Spleen (tissue), 7 donors: ENCODE measurements at regions not wholly inside any gene's neighbourhood (a gene's known extent, or its start where the extent isn't known, plus 50 kb on each side); places are given as distances from the start of the nearest gene placed in this dataset.

Experiments used
- POLR2A ChIP-seq, 3 donors: fragments of 450-650 bp; IDR thresholded peaks; one replicate each; pipeline ENCODE4 v1.5.1; 2017; ENCODE audit warnings: antibody characterized with exemption in 3 of 3, mild to moderate bottlenecking in 1 of 3
- TF ChIP-seq, protein P1 (sequence below), 11 experiments: fragments of 200-600 bp in 7 of 11; fragments of 450-650 bp in 4 of 11; sonication (generic) in 4 of 11; IDR thresholded peaks in 8 of 11; conservative IDR thresholded peaks in 3 of 11; 1 replicate in 7 of 11; 2 replicates in 4 of 11; pipeline versions ENCODE4 v1.4.0 to v1.8.0; 2016 to 2021; ENCODE audit warnings: antibody characterized with exemption in 11 of 11, inconsistent platforms in 4 of 11, mild to moderate bottlenecking in 1 of 11
- donor health status: DM: no; HTN: no; CAD: no; lungs with moderate emphysema.
- donor health status: DM: no; HTN: no; CAD: no.
- donor health status: DM: no; HTN: no; CAD: no.

- TF ChIP-seq, protein P1, sequence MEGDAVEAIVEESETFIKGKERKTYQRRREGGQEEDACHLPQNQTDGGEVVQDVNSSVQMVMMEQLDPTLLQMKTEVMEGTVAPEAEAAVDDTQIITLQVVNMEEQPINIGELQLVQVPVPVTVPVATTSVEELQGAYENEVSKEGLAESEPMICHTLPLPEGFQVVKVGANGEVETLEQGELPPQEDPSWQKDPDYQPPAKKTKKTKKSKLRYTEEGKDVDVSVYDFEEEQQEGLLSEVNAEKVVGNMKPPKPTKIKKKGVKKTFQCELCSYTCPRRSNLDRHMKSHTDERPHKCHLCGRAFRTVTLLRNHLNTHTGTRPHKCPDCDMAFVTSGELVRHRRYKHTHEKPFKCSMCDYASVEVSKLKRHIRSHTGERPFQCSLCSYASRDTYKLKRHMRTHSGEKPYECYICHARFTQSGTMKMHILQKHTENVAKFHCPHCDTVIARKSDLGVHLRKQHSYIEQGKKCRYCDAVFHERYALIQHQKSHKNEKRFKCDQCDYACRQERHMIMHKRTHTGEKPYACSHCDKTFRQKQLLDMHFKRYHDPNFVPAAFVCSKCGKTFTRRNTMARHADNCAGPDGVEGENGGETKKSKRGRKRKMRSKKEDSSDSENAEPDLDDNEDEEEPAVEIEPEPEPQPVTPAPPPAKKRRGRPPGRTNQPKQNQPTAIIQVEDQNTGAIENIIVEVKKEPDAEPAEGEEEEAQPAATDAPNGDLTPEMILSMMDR (IDR thresholded peaks at IDR 0.05 in 8 of 11, conservative IDR thresholded peaks at IDR 0.05 in 3 of 11), result no peak
- no peak for TF ChIP-seq POLR2A (IDR thresholded peaks at IDR 0.05)
Observed at GRCh38 chr2:8544171-8544785, 137.6 kb upstream of the ID2 start.
